Left ventricle myocardium inferior (tissue), 1 donor: ENCODE measurements at regions not wholly inside any gene's neighbourhood (a gene's known extent, or its start where the extent isn't known, plus 50 kb on each side); places are given as distances from the start of the nearest gene placed in this dataset.

Source experiments
- DNase-seq: peaks from one replicate; pipeline ENCODE4 v3.0.0-alpha.2; 2020
- H3K27ac ChIP-seq: fragments of 200-600 bp; replicated peaks from 2 replicates; pipeline ENCODE4 v1.8.0; 2021
- H3K27me3 ChIP-seq: fragments of 200-600 bp; 2 replicates; pipeline ENCODE4 v1.8.0; 2021; ENCODE audit warnings: low read depth
- H3K36me3 ChIP-seq: fragments of 200-600 bp; 2 replicates; pipeline ENCODE4 v1.8.0; 2021
- H3K4me1 ChIP-seq: fragments of 200-600 bp; 2 replicates; pipeline ENCODE4 v1.8.0; 2021
- H3K4me3 ChIP-seq: fragments of 200-600 bp; 2 replicates; pipeline ENCODE4 v1.8.0; 2021; ENCODE audit warnings: mild to moderate bottlenecking, moderate library complexity
- H3K9me3 ChIP-seq: fragments of 200-600 bp; replicated peaks from 2 replicates; pipeline ENCODE4 v1.8.0; 2021
- intact Hi-C: fragments of 100-400 bp; cut with micrococcal nuclease; formaldehyde crosslinking; loops from one replicate; pipeline ENCODE4 v1.11.0; 2022
- TF ChIP-seq, protein P1 (sequence below): fragments of 200-600 bp; IDR thresholded peaks from 2 replicates; pipeline ENCODE4 v1.8.0; 2021; ENCODE audit warnings: antibody characterized with exemption, mild to moderate bottlenecking, borderline replicate concordance
- donor health status: DM: no; HTN: yes; CAD: no; lungs with severe emphysema.

DNA sequence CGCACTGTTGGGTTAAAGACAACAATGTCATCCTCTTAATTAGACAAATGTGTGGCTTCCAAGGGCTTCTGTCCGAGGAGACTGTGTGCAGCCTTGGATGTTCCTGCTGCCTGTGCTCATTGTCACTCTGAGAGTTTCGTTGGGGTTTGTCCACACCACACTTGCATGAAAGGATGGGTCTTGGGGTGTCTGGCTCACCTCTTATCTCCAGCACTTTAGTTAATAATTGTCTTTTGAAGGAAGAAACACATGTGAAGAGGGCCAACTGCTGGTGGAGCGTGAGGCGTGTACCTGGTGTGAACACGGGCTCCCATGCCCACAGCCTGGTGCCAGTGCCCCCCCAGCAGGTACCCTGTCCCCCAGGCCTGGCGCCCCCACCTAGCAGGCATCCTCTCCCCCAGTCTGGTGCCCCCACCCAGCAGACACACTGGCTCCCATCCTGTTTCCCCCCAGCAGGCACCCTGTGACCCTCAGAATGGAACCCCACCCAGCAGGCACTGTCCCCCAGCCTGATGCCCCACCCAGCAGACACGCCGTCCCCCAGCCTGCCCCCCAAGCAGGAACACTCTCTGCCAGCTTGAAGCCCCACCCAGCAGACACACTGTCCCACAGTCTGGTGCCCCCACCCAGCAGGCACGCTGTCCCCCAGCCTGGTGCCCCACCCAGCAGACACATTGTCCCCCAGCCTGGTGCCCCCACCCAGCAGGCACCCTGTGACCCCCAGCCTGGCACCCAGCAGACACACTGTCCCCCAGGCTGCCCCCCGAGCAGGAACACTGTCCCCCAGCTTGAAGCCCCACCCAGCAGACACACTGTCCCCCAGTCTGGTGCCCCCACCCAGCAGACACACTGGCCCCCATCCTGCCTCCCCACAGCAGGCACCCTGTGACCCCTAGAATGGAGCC, 96.3 kb upstream of the TMEM18 start:
- no peak overlapping the region for H3K27ac ChIP-seq
- no peak overlapping the region for H3K4me3 ChIP-seq
- intact Hi-C loops, result no loop called here
- H3K4me1 ChIP-seq, result no peaks in the 10 kb centered on the region
- DNase-seq, result no peak
- TF ChIP-seq, protein P1, sequence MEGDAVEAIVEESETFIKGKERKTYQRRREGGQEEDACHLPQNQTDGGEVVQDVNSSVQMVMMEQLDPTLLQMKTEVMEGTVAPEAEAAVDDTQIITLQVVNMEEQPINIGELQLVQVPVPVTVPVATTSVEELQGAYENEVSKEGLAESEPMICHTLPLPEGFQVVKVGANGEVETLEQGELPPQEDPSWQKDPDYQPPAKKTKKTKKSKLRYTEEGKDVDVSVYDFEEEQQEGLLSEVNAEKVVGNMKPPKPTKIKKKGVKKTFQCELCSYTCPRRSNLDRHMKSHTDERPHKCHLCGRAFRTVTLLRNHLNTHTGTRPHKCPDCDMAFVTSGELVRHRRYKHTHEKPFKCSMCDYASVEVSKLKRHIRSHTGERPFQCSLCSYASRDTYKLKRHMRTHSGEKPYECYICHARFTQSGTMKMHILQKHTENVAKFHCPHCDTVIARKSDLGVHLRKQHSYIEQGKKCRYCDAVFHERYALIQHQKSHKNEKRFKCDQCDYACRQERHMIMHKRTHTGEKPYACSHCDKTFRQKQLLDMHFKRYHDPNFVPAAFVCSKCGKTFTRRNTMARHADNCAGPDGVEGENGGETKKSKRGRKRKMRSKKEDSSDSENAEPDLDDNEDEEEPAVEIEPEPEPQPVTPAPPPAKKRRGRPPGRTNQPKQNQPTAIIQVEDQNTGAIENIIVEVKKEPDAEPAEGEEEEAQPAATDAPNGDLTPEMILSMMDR, result no peak
- peaks cover 49% of the 10 kb centered on the region for H3K27me3 ChIP-seq
- H3K36me3 ChIP-seq, result no peaks in the 10 kb centered on the region
- no peaks in the 10 kb centered on the region for H3K9me3 ChIP-seq

DNA sequence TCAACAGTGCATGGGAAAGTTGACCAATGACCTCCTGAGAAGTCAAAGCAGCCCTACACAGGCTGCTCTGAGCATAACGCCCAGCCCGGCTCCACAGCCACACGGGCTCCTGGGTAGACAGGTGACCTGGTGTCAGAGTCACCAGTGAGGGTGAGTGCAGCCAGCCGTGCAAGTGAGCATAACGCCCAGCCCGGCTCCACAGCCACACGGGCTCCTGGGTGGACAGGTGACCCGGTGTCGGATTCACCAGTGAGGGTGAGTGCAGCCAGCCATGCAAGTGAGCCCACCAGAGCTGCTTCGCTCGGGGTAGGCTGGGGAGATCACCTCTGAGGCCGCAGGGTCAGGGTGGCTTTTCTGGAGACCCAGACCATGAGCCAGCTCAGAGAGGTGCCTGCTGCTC, 94.3 kb upstream of the TMEM18 start:
- Histone ChIP-seq H3K4me1 (no peaks in the 10 kb centered on the region), H3K4me3 (no peak overlapping the region), H3K9me3 (no peaks in the 10 kb centered on the region), H3K27ac (no peak overlapping the region), H3K27me3 (peaks cover 46% of the 10 kb centered on the region), H3K36me3 (no peaks in the 10 kb centered on the region)
- intact Hi-C loops, result no loop called here
- TF ChIP-seq, protein P1, result no peak
- no peak for DNase-seq

DNA sequence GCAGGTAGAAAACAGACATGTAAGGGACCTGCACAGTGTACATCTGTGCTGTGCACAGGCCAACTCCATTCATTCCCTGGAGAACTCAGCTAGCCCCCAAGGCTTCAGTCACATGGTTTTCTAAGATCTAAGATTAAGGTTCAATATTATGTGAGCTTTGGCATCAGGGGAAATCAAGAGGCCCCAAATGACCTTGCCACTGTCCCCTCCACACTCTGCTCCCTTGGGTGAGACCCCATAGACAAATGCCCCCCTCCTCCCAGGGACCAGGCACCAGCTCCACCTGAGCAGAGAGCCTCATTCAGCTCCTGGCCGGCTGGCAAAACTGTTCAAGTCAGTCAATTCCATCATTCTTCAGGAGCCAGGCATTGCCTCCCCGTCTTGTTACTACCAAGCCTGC, 93.6 kb upstream of the TMEM18 start:
- no peaks in the 10 kb centered on the region for H3K36me3 ChIP-seq
- TF ChIP-seq, protein P1, result no peak
- H3K9me3 ChIP-seq, result no peaks in the 10 kb centered on the region
- no peak overlapping the region for H3K4me3 ChIP-seq
- DNase-seq, result no peak
- peaks cover 47% of the 10 kb centered on the region for H3K27me3 ChIP-seq
- H3K27ac ChIP-seq, result no peak overlapping the region
- H3K4me1 ChIP-seq, result no peaks in the 10 kb centered on the region
- intact Hi-C loops, result no loop called here

DNA sequence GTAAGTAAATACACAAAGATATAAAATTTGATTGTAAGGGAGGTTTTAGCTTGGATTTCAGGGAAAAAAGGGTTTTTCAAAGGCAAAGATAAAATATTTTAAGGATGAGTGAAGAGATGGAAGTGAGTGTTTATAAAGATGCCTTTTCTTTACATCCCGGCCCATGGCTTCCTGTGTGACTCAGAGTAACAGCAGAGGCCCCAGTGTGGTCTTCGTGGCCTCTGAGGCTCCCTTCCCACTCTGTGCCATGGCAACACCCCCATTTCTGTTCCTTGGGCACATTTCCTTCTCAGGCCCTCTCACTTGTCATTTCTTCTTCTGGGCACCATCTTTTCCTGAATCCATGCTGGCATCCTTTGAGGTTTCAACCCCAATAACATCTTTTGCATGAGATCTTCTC, 92.6 kb upstream of the TMEM18 start:
- TF ChIP-seq, protein P1, result no peak
- H3K27ac ChIP-seq, result no peak overlapping the region
- peaks cover 47% of the 10 kb centered on the region for H3K27me3 ChIP-seq
- H3K36me3 ChIP-seq, result no peaks in the 10 kb centered on the region
- H3K9me3 ChIP-seq, result no peaks in the 10 kb centered on the region
- intact Hi-C loops, result no loop called here
- H3K4me3 ChIP-seq, result no peak overlapping the region
- H3K4me1 ChIP-seq, result no peaks in the 10 kb centered on the region
- DNase-seq, result no peak

DNA sequence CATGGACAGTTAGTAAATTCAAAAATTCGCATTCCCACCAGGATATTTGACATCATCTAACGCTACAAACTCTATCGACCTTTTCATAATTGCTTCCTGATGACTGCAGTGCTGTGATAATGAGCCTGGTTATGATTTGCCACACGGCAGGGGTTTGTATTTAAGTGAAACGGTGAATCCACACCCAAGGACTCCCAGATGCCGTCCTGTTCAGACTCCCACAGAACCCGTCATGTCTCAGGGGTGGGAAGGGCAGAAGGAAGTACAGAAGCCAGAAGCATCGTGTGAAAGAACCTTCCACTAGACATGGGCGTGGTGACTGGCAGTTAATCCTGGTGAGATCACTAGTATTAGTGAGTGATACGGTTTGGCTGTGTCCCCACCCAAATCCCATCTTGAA, 91.2 kb upstream of the TMEM18 start:
- TF ChIP-seq, protein P1, result no peak
- Histone ChIP-seq H3K4me1 (no peaks in the 10 kb centered on the region), H3K9me3 (no peaks in the 10 kb centered on the region), H3K4me3 (no peak overlapping the region), H3K36me3 (no peaks in the 10 kb centered on the region), H3K27ac (no peak overlapping the region), H3K27me3 (peaks cover 41% of the 10 kb centered on the region)
- intact Hi-C loops, result no loop called here
- no peak for DNase-seq
